ENCODE measurements at regions not wholly inside any gene's neighbourhood (a gene's known extent, or its start where the extent isn't known, plus 50 kb on each side); places are given as distances from the start of the nearest gene placed in this dataset.

GRCh38 chr4:123088501-123088900 lies 166.1 kb upstream of the NUDT6 start:
- TF ChIP-seq, protein P1, sequence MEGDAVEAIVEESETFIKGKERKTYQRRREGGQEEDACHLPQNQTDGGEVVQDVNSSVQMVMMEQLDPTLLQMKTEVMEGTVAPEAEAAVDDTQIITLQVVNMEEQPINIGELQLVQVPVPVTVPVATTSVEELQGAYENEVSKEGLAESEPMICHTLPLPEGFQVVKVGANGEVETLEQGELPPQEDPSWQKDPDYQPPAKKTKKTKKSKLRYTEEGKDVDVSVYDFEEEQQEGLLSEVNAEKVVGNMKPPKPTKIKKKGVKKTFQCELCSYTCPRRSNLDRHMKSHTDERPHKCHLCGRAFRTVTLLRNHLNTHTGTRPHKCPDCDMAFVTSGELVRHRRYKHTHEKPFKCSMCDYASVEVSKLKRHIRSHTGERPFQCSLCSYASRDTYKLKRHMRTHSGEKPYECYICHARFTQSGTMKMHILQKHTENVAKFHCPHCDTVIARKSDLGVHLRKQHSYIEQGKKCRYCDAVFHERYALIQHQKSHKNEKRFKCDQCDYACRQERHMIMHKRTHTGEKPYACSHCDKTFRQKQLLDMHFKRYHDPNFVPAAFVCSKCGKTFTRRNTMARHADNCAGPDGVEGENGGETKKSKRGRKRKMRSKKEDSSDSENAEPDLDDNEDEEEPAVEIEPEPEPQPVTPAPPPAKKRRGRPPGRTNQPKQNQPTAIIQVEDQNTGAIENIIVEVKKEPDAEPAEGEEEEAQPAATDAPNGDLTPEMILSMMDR (IDR thresholded peaks at IDR 0.05; ENCODE audit: low read depth, low read length, poor library complexity, severe bottlenecking), result no peak
- no peak for TF ChIP-seq EZH2phosphoT487 (IDR thresholded peaks at IDR 0.05; ENCODE audit: borderline replicate concordance, low read length)
